ENCODE measurements at regions not wholly inside any gene's neighbourhood (a gene's known extent, or its start where the extent isn't known, plus 50 kb on each side); places are given as distances from the start of the nearest gene placed in this dataset.
"Not testable (repeated sequence)": the region's sequence is repeated elsewhere in the genome, so short reads cannot be mapped to it uniquely, and the experiment has no call there.

DNA sequence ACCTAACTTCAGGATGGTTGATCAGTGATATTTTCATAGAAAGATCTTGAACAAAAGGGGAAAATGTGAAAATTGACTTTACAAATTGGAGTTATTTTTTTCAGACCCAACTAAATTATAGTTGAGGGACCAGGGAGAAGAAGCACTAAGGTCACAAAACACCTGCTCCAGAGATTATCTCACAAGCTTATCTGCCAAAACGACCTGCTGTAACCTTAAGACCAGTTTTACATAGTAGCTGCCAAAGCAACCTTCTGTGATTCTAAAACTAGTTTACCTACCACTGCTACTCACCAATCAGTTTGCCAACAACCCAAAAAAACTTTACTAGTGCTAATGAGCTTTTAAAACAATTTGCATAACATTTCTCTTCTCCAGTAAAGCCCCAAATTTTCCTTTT is 972.1 kb downstream of the C4orf33 start:
- TF ChIP-seq, protein P1, sequence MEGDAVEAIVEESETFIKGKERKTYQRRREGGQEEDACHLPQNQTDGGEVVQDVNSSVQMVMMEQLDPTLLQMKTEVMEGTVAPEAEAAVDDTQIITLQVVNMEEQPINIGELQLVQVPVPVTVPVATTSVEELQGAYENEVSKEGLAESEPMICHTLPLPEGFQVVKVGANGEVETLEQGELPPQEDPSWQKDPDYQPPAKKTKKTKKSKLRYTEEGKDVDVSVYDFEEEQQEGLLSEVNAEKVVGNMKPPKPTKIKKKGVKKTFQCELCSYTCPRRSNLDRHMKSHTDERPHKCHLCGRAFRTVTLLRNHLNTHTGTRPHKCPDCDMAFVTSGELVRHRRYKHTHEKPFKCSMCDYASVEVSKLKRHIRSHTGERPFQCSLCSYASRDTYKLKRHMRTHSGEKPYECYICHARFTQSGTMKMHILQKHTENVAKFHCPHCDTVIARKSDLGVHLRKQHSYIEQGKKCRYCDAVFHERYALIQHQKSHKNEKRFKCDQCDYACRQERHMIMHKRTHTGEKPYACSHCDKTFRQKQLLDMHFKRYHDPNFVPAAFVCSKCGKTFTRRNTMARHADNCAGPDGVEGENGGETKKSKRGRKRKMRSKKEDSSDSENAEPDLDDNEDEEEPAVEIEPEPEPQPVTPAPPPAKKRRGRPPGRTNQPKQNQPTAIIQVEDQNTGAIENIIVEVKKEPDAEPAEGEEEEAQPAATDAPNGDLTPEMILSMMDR (IDR thresholded peaks at IDR 0.05), result no peak
- CTCF ChIA-PET, result no interaction called here
- ATAC-seq (ENCODE audit: low read depth) (no peak), DNase-seq (no peak)
- Mint-ChIP-seq H3K9me3 (no peaks in the 10 kb centered on the region), H3K4me1 (no peaks in the 10 kb centered on the region), H3K27ac (no peak overlapping the region), H3K27me3 (no peaks in the 10 kb centered on the region), H3K4me3 (no peak overlapping the region), H3K36me3 (ENCODE audit: low read depth) (no peaks in the 10 kb centered on the region)
- POLR2A ChIA-PET, result no interaction called here
- intact Hi-C loops (cut with micrococcal nuclease), result no loop called here

DNA sequence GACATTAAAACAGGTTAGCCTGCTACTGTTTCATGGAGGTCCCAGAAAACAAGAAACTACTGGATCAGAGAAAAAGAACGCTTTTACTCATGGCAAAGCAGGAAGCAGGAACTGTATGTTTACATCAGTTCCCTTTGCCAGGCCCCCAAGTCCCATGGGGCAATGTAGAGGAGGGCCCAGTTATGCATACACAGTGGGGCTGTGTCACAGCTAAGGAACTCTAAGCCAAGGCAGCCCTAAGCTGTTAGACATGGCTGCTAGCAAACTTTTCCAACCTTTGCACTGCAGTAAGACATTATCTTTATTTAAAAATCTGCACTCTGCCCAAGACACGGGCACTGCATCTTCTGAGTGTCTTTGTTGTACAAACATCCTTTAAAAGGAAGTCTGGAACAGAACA is 975.8 kb downstream of the C4orf33 start:
- ATAC-seq (ENCODE audit: low read depth), result no peak
- TF ChIP-seq, protein P1 (IDR thresholded peaks at IDR 0.05), result no peak
- H3K36me3 Mint-ChIP-seq (ENCODE audit: low read depth), result no peaks in the 10 kb centered on the region
- no peaks in the 10 kb centered on the region for H3K9me3 Mint-ChIP-seq
- H3K27ac Mint-ChIP-seq, result no peak overlapping the region
- no peaks in the 10 kb centered on the region for H3K27me3 Mint-ChIP-seq
- H3K4me3 Mint-ChIP-seq, result no peak overlapping the region
- H3K4me1 Mint-ChIP-seq, result no peaks in the 10 kb centered on the region
- intact Hi-C loops (cut with micrococcal nuclease), result no loop called here
- ChIA-PET POLR2A (no interaction called here), CTCF (no interaction called here)
- DNase-seq, result no peak

DNA sequence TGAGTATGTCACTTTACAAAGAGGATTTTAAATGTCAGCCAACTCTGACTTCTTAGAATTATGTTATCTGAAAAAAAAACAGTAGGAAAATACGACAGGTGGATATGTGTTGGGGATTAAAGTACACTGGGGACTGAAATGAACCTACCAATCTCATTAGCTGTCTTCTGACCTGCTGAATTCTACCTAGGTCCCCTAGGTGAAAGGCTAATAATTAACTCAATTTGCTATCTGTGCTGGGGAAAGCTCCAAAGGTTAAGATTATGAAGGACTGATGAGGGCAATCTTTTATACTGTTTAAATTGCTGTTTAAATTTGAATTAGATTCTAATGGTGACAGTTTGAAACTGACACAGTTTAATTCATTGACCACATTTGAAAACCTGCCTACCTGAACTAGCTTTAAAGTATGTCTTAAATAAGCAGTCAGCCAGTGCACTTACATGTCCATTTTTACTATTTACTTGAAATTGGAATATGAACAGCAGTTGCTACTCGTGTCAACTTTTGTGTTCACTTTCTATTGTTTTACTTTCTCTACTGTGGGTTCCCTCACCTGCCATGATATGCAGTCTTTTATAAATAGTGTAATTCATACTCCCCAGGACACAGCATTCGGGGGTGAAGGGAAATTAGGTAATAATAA is 977.3 kb downstream of the C4orf33 start:
- H3K9me3 Mint-ChIP-seq, result no peaks in the 10 kb centered on the region
- H3K27me3 Mint-ChIP-seq, result no peaks in the 10 kb centered on the region
- H3K27ac Mint-ChIP-seq, result no peak overlapping the region
- DNase-seq, result no peak
- H3K4me3 Mint-ChIP-seq, result no peak overlapping the region
- ChIA-PET POLR2A (no interaction called here), CTCF (no interaction called here)
- H3K36me3 Mint-ChIP-seq (ENCODE audit: low read depth), result no peaks in the 10 kb centered on the region
- no peaks in the 10 kb centered on the region for H3K4me1 Mint-ChIP-seq
- intact Hi-C loops (cut with micrococcal nuclease), result no loop called here
- ATAC-seq (ENCODE audit: low read depth), result no peak
- TF ChIP-seq, protein P1 (IDR thresholded peaks at IDR 0.05), result no peak

DNA sequence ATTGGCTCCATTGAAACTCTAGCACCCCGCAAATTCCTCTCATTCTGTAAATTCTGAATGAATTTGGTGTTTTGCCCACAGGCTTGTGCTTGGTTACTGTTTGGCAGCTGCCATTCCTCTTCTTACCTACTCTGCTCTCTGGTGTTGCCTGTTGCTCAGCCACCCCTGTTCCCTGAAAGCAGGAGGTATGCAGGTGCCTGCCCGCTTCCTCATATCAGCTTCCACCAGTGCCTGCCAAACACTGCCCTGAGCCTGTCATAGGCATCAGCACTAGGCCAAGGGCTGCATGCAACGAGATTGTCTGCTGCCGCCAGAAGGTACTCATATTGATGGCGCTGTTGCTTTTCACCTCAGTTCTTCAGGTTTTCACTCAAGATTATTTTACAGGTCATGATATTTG is 978.1 kb downstream of the C4orf33 start:
- Mint-ChIP-seq H3K36me3 (ENCODE audit: low read depth) (no peaks in the 10 kb centered on the region), H3K27ac (no peak overlapping the region), H3K27me3 (no peaks in the 10 kb centered on the region), H3K9me3 (no peaks in the 10 kb centered on the region), H3K4me3 (no peak overlapping the region), H3K4me1 (no peaks in the 10 kb centered on the region)
- ATAC-seq (ENCODE audit: low read depth), result no peak
- intact Hi-C loops (cut with micrococcal nuclease), result no loop called here
- ChIA-PET CTCF (no interaction called here), POLR2A (no interaction called here)
- no peak for DNase-seq
- TF ChIP-seq, protein P1 (IDR thresholded peaks at IDR 0.05), result no peak

DNA sequence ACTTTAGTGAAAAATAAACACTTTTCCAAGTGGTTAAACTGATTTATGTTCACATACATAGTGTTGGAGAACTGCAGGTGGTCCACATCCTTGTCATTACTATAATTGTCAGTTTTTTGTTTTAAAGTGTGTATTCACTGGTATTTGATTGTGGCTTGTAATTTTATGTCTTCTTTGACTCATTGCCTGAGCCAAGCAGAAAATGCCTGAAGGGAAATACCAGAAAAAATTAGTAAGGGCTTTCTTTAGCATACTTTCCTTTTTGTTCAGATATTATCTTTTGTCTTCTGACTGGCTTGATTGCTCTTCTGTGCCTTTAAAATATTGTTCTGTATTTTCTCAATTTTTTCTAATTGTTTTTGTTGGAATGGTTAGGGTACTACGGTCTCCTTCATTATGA is 981.3 kb downstream of the C4orf33 start:
- DNase-seq, result no peak
- peaks cover 3% of the 10 kb centered on the region for H3K9me3 Mint-ChIP-seq
- TF ChIP-seq, protein P1 (IDR thresholded peaks at IDR 0.05), result no peak
- POLR2A ChIA-PET, result no interaction called here
- H3K4me3 Mint-ChIP-seq, result no peak overlapping the region
- H3K27me3 Mint-ChIP-seq, result no peaks in the 10 kb centered on the region
- intact Hi-C loops (cut with micrococcal nuclease), result no loop called here
- H3K36me3 Mint-ChIP-seq (ENCODE audit: low read depth), result no peaks in the 10 kb centered on the region
- ATAC-seq (ENCODE audit: low read depth), result no peak
- CTCF ChIA-PET, result no interaction called here
- H3K4me1 Mint-ChIP-seq, result no peaks in the 10 kb centered on the region
- H3K27ac Mint-ChIP-seq, result no peak overlapping the region

DNA sequence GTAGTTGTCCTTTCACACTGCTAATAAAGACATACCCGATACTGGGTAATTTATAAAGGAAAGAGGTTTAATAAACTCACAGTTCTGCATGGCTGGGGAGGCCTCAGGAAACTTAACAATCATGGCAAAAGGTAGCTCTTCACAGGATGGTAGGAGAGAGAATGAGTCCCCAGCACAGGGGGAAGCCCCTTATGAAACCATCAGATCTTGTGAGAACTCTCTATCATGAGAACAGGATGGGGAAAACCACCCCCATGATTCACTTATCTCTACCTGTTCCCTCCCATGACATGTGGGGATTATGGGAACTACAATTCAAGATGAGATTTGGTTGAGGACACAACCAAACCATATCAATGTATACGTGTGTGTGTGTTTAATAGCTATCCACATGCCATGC is 983.1 kb downstream of the C4orf33 start:
- CTCF ChIA-PET; H3K27ac Mint-ChIP-seq; H3K4me1 Mint-ChIP-seq; POLR2A ChIA-PET; DNase-seq; H3K27me3 Mint-ChIP-seq; H3K36me3 Mint-ChIP-seq (ENCODE audit: low read depth); intact Hi-C loops (cut with micrococcal nuclease); H3K4me3 Mint-ChIP-seq; ATAC-seq (ENCODE audit: low read depth); H3K9me3 Mint-ChIP-seq: not testable (repeated sequence)

All from activated B cell treated with CpG ODN at 0.5 μM for 24 hours (primary cell).